IPS-15b (cell line): ENCODE measurements at regions not wholly inside any gene's neighbourhood (a gene's known extent, or its start where the extent isn't known, plus 50 kb on each side); places are given as distances from the start of the nearest gene placed in this dataset.

Experiments
- H3K27me3 ChIP-seq: one replicate; pipeline ENCODE4 v1.6.1; 2013; ENCODE audit warnings: low read length; ENCODE audit not compliant: control insufficient read depth, insufficient read depth
- H3K36me3 ChIP-seq: one replicate; pipeline ENCODE4 v1.6.1; 2013; ENCODE audit warnings: low read length; ENCODE audit not compliant: control insufficient read depth, insufficient read depth
- H3K4me1 ChIP-seq: one replicate; pipeline ENCODE4 v1.6.1; 2013; ENCODE audit warnings: mild to moderate bottlenecking, low read length; ENCODE audit not compliant: control insufficient read depth, insufficient read depth
- H3K4me3 ChIP-seq: one replicate; pipeline ENCODE4 v1.5.1; 2013; ENCODE audit warnings: low read depth, low read length
- H3K9ac ChIP-seq: one replicate; pipeline ENCODE4 v1.6.1; 2013; ENCODE audit warnings: low read depth, mild to moderate bottlenecking, low read length
- H3K9me3 ChIP-seq: one replicate; pipeline ENCODE4 v1.6.1; 2013; ENCODE audit warnings: mild to moderate bottlenecking, low read length; ENCODE audit not compliant: control insufficient read depth, insufficient read depth

GRCh38 chr15:70586241-70586640 lies 177.1 kb downstream of the UACA start:
- Histone ChIP-seq H3K9ac (no peak overlapping the region), H3K4me3 (peak overlapping the region; percentile 65), H3K27me3 (peaks cover 13% of the 10 kb centered on the region), H3K9me3 (no peaks in the 10 kb centered on the region), H3K4me1 (no peaks in the 10 kb centered on the region), H3K36me3 (no peaks in the 10 kb centered on the region)

- Histone ChIP-seq H3K4me3 (peak overlapping the region; percentile 65), H3K9me3 (no peaks in the 10 kb centered on the region), H3K27me3 (peaks cover 13% of the 10 kb centered on the region), H3K4me1 (no peaks in the 10 kb centered on the region), H3K9ac (no peak overlapping the region), H3K36me3 (no peaks in the 10 kb centered on the region)
These were observed 177.7 kb downstream of the UACA start for GRCh38 chr15:70585707-70586034.

DNA sequence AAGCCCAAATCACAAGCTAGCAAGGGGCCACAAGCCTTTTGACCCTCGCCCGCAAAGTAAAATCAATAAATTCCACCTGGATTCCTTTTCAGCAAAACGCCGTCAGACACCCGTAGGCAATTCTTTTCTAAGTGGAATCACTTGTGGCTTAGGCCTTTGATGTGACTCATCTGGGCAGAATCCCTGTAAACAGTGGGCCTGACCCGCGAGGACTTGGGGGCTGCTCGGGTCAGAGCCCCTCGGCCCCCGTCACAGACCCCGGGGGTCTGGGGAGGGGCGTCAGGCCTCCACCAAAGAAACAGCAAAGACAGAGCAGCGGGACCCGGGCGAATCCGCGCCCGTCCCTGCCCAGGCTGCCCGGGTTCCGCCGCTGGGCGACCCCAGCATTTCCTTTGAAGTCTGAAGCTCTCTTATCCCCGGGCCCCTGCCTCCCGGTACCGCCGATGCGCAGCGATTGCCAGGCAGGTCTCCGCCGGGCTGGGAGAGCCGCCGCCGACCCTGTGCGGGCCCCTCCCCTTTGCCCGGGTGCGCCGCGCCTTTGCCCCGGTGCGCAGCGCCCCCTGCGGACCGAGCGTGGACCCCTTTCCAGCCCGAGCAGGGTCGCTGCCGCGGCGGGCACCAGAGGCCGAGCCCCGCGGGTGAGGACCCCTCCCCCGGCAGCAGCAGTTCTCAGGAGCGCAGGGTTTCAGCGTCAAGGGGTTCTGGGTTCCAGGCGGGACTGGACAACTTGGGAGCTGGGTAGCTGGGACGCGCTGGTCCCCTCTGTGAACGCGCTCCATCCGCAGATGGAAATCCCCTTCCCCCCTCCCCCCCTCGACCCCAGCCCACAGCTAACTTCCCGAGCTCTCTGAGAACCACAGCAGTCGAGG lies 178.3 kb downstream of the UACA start:
- H3K9me3 ChIP-seq = no peaks in the 10 kb centered on the region
- peaks cover 13% of the 10 kb centered on the region for H3K27me3 ChIP-seq
- H3K36me3 ChIP-seq = no peaks in the 10 kb centered on the region
- no peaks in the 10 kb centered on the region for H3K4me1 ChIP-seq
- H3K9ac ChIP-seq = peak overlapping the region; percentile 37
- peak overlapping the region; percentile 65 for H3K4me3 ChIP-seq

DNA sequence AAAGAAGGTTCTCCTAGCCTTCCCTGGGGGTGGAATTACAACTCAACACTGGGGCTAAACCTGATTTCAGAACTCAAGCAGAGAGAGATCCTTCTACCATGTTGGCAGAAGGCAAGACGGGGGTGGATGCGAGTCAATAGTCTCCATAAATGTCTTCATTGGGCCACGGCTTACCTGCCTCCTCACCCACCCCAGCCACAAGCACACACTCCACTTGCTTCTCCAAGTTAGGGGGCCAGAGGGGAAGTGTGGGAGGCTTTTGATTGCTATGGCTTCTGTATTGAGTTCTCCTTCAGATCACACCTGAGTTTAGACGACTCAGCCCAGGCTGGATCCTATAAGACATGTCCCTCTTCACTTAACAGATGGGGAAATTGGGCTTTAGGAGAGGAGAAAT lies 178.9 kb downstream of the UACA start:
- H3K36me3 ChIP-seq = no peaks in the 10 kb centered on the region
- H3K9me3 ChIP-seq = no peaks in the 10 kb centered on the region
- peak overlapping the region; percentile 43 for H3K4me3 ChIP-seq
- peaks cover 13% of the 10 kb centered on the region for H3K27me3 ChIP-seq
- H3K4me1 ChIP-seq = no peaks in the 10 kb centered on the region
- H3K9ac ChIP-seq = peak overlapping the region; percentile 37

GRCh38 chr15:70583006-70583405 lies 180.4 kb downstream of the UACA start:
- peaks cover 13% of the 10 kb centered on the region for H3K27me3 ChIP-seq
- H3K4me3 ChIP-seq = no peak overlapping the region
- no peaks in the 10 kb centered on the region for H3K4me1 ChIP-seq

DNA sequence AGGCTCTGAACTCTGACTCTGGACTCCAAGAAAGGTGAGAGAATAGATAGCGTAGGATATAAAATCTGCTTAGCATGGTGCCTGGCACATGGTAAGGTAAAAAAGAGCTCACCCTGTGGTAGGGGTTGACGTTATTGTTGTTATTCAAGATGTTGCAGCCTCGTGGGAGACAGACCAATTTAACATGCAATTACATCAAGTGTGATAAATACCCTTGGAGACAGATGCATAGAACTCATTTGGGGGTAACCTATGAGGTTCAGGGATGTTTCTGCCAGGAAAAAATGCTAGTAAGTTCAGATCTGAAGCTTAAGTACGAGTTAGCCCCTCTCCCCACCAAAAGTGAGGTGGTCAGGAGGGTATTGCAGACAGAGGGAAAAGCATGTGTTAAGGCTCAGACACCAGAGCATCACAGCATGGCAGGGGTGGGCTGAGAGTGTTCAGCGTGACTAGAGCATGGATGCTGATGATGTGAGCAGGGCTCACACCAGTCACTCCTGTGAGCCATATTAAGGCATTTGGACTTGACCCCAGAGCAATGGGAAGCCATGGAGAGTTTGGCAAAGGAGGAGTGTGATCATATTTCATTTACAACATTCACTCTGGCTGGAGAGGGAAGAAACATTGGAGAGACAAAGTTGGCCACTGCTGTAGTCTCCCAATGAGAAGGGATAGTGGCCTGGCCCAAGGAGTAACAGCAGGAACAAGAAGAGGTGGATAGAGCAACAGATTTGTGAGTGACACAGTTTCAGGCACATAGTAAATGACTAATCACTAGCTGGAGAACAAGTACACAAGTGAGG lies 181.0 kb downstream of the UACA start:
- Histone ChIP-seq H3K4me1 (no peaks in the 10 kb centered on the region), H3K36me3 (no peaks in the 10 kb centered on the region), H3K9me3 (no peaks in the 10 kb centered on the region), H3K27me3 (peaks cover 13% of the 10 kb centered on the region), H3K9ac (no peak overlapping the region), H3K4me3 (no peak overlapping the region)

More at GRCh38 chr15:70583006-70583405, 180.4 kb downstream of the UACA start:
- no peaks in the 10 kb centered on the region for H3K36me3 ChIP-seq
- no peak overlapping the region for H3K9ac ChIP-seq
- H3K9me3 ChIP-seq = no peaks in the 10 kb centered on the region

- no peak overlapping the region for H3K4me3 ChIP-seq
- H3K36me3 ChIP-seq = no peaks in the 10 kb centered on the region
- peaks cover 11% of the 10 kb centered on the region for H3K27me3 ChIP-seq
- H3K4me1 ChIP-seq = no peaks in the 10 kb centered on the region
- no peak overlapping the region for H3K9ac ChIP-seq
- no peaks in the 10 kb centered on the region for H3K9me3 ChIP-seq
These were observed 182.4 kb downstream of the UACA start for GRCh38 chr15:70580958-70581357.

GRCh38 chr15:70580286-70580685 lies 183.1 kb downstream of the UACA start:
- no peaks in the 10 kb centered on the region for H3K9me3 ChIP-seq
- H3K4me3 ChIP-seq = no peak overlapping the region
- peaks cover 11% of the 10 kb centered on the region for H3K27me3 ChIP-seq
- no peaks in the 10 kb centered on the region for H3K4me1 ChIP-seq
- no peak overlapping the region for H3K9ac ChIP-seq
- H3K36me3 ChIP-seq = no peaks in the 10 kb centered on the region

GRCh38 chr15:70579766-70580165 lies 183.6 kb downstream of the UACA start:
- no peaks in the 10 kb centered on the region for H3K36me3 ChIP-seq

GRCh38 chr15:70578196-70578595 lies 185.2 kb downstream of the UACA start:
- Histone ChIP-seq H3K4me3 (no peak overlapping the region), H3K9ac (no peak overlapping the region), H3K36me3 (no peaks in the 10 kb centered on the region), H3K4me1 (no peaks in the 10 kb centered on the region), H3K27me3 (no peaks in the 10 kb centered on the region), H3K9me3 (no peaks in the 10 kb centered on the region)

More at GRCh38 chr15:70579766-70580165, 183.6 kb downstream of the UACA start:
- no peaks in the 10 kb centered on the region for H3K9me3 ChIP-seq
- H3K4me3 ChIP-seq = no peak overlapping the region
- H3K27me3 ChIP-seq = peaks cover 10% of the 10 kb centered on the region
- H3K9ac ChIP-seq = no peak overlapping the region
- H3K4me1 ChIP-seq = no peaks in the 10 kb centered on the region

- no peaks in the 10 kb centered on the region for H3K4me1 ChIP-seq
- H3K9me3 ChIP-seq = no peaks in the 10 kb centered on the region
- no peak overlapping the region for H3K4me3 ChIP-seq
- no peaks in the 10 kb centered on the region for H3K36me3 ChIP-seq
- H3K27me3 ChIP-seq = no peaks in the 10 kb centered on the region
- H3K9ac ChIP-seq = no peak overlapping the region
These were observed 186.7 kb downstream of the UACA start for GRCh38 chr15:70576696-70577095.

GRCh38 chr15:70576276-70576675 lies 187.1 kb downstream of the UACA start:
- H3K9me3 ChIP-seq = no peaks in the 10 kb centered on the region
- no peaks in the 10 kb centered on the region for H3K27me3 ChIP-seq
- H3K36me3 ChIP-seq = no peaks in the 10 kb centered on the region
- no peaks in the 10 kb centered on the region for H3K4me1 ChIP-seq
- H3K9ac ChIP-seq = no peak overlapping the region
- H3K4me3 ChIP-seq = no peak overlapping the region
